Vagina (tissue), 2 donors: ENCODE measurements at regions not wholly inside any gene's neighbourhood (a gene's known extent, or its start where the extent isn't known, plus 50 kb on each side); places are given as distances from the start of the nearest gene placed in this dataset.
"Not testable (repeated sequence)": the region's sequence is repeated elsewhere in the genome, so short reads cannot be mapped to it uniquely, and the experiment has no call there.

ENCODE experiments used
- CTCF ChIP-seq, 3 experiments: fragments of 450-650 bp in 2 of 3; fragments of 200-600 bp in 1 of 3; sonication (generic) in 1 of 3; IDR thresholded peaks; one replicate each; pipeline ENCODE4 v1.5.1; 2017 to 2019; ENCODE audit warnings: antibody characterized with exemption in 3 of 3, mild to moderate bottlenecking in 2 of 3, moderate library complexity in 2 of 3
- POLR2AphosphoS5 ChIP-seq, 2 donors: sonication (generic); formaldehyde crosslinking; IDR thresholded peaks; one replicate each; pipeline ENCODE4 v1.9.0; 2017; ENCODE audit warnings: antibody characterized with exemption in 2 of 2, mild to moderate bottlenecking in 2 of 2, low read depth in 1 of 2; ENCODE audit not compliant: insufficient read depth in 1 of 2

- not testable (repeated sequence) for TF ChIP-seq CTCF (IDR thresholded peaks at IDR 0.05); POLR2AphosphoS5 (IDR thresholded peaks at IDR 0.05; ENCODE audit: insufficient read depth in 1 of 2, low read depth in 1 of 2)
Measured at GRCh38 chr1:187073634-187074245, 245.0 kb downstream of the PLA2G4A start.
